Smooth muscle cell (in vitro differentiated cells): ENCODE measurements at regions not wholly inside any gene's neighbourhood (a gene's known extent, or its start where the extent isn't known, plus 50 kb on each side); places are given as distances from the start of the nearest gene placed in this dataset.

Experiments used
- DNase-seq: peaks from one replicate; lab custom pipeline; 2025; ENCODE audit not compliant: unreplicated experiment; lab: John Stamatoyannopoulos, UW
- H2AFZ ChIP-seq: fragments of 200-600 bp; sonication (generic); 2 replicates; pipeline ENCODE4 v1.6.0; 2016; ENCODE audit warnings: antibody characterized with exemption, low read depth, mild to moderate bottlenecking
- H3F3A ChIP-seq: fragments of 200-600 bp; sonication (generic); 2 replicates; pipeline ENCODE4 v1.6.0; 2017; ENCODE audit warnings: antibody characterized with exemption, low read depth
- H3K27ac ChIP-seq: fragments of 200-600 bp; sonication (generic); 2 replicates; pipeline ENCODE4 v1.5.1; 2016; ENCODE audit warnings: low read depth, mild to moderate bottlenecking
- H3K27me3 ChIP-seq: fragments of 200-600 bp; sonication (generic); 2 replicates; pipeline ENCODE4 v1.6.1; 2016; ENCODE audit warnings: low read depth, mild to moderate bottlenecking
- H3K36me3 ChIP-seq: fragments of 200-600 bp; sonication (generic); 2 replicates; pipeline ENCODE4 v1.5.1; 2016; ENCODE audit warnings: low read depth
- H3K4me1 ChIP-seq: fragments of 200-600 bp; sonication (generic); 2 replicates; pipeline ENCODE4 v1.5.1; 2016; ENCODE audit warnings: low read depth
- H3K4me2 ChIP-seq: fragments of 200-600 bp; sonication (generic); 2 replicates; pipeline ENCODE4 v1.6.0; 2016; ENCODE audit warnings: mild to moderate bottlenecking
- H3K4me3 ChIP-seq: fragments of 200-600 bp; sonication (generic); 2 replicates; pipeline ENCODE4 v1.5.1; 2016; ENCODE audit warnings: mild to moderate bottlenecking
- H3K79me2 ChIP-seq: fragments of 200-600 bp; sonication (generic); 2 replicates; pipeline ENCODE4 v1.6.0; 2016; ENCODE audit warnings: low read depth, mild to moderate bottlenecking
- H3K9ac ChIP-seq: fragments of 200-600 bp; sonication (generic); 2 replicates; pipeline ENCODE4 v1.6.0; 2016; ENCODE audit warnings: low read depth
- H3K9me3 ChIP-seq: fragments of 200-600 bp; sonication (generic); replicated peaks from 2 replicates; pipeline ENCODE4 v1.5.1; 2016; ENCODE audit warnings: low read depth
- H4K20me1 ChIP-seq: fragments of 200-600 bp; sonication (generic); 2 replicates; pipeline ENCODE4 v1.6.0; 2016; ENCODE audit warnings: low read depth
- WGBS: methylation state at CpG from one replicate; pipeline ENCODE4 v1.1.7; 2016; ENCODE audit warnings: low lambda C conversion rate; 5-methylcytosine and 5-hydroxymethylcytosine counted together
- TF ChIP-seq, protein P1 (sequence below): fragments of 200-600 bp; sonication (generic); IDR thresholded peaks from 2 replicates; pipeline ENCODE4 v1.5.1; 2017; ENCODE audit warnings: borderline replicate concordance, mild to moderate bottlenecking, antibody characterized with exemption; ENCODE audit not compliant: insufficient read depth, poor library complexity, severe bottlenecking

GRCh38 chrX:128848374-128848773, 674.9 kb downstream of the SMARCA1 start:
- Histone ChIP-seq H3K36me3 (no peaks in the 10 kb centered on the region), H3K79me2 (no peaks in the 10 kb centered on the region), H3K4me3 (no peak overlapping the region), H3K27me3 (no peaks in the 10 kb centered on the region), H3K27ac (no peak overlapping the region), H3K9ac (no peak overlapping the region), H3K4me2 (no peak overlapping the region), H3K9me3 (peaks cover 3% of the 10 kb centered on the region), H2AFZ (no peak overlapping the region), H3F3A (no peaks in the 10 kb centered on the region), H4K20me1 (no peaks in the 10 kb centered on the region), H3K4me1 (no peaks in the 10 kb centered on the region)
- TF ChIP-seq, protein P1, sequence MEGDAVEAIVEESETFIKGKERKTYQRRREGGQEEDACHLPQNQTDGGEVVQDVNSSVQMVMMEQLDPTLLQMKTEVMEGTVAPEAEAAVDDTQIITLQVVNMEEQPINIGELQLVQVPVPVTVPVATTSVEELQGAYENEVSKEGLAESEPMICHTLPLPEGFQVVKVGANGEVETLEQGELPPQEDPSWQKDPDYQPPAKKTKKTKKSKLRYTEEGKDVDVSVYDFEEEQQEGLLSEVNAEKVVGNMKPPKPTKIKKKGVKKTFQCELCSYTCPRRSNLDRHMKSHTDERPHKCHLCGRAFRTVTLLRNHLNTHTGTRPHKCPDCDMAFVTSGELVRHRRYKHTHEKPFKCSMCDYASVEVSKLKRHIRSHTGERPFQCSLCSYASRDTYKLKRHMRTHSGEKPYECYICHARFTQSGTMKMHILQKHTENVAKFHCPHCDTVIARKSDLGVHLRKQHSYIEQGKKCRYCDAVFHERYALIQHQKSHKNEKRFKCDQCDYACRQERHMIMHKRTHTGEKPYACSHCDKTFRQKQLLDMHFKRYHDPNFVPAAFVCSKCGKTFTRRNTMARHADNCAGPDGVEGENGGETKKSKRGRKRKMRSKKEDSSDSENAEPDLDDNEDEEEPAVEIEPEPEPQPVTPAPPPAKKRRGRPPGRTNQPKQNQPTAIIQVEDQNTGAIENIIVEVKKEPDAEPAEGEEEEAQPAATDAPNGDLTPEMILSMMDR: no peak
- no peak for DNase-seq
- 50% methylated on average over 3 of the region's 3 CpGs for WGBS

DNA sequence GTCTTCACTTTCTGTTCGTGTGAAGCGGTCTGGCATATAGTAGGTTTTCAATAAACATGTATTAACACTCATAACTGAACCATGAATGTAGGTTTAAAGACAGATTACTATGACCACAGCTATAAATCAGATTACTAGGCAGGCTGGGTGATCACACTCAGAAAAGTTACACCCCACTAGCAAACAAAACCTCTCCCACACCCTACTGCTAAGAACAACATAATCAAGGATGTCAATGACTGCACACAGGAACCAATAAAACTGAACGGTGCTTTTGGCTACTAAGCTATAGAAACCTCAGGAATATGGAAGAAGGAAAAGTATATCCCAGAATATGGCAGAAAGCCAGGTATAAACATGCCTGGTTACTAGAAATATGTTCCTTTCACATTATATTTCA, 676.9 kb downstream of the SMARCA1 start:
- no peaks in the 10 kb centered on the region for H4K20me1 ChIP-seq
- no peak overlapping the region for H3K27ac ChIP-seq
- H3K4me2 ChIP-seq: no peak overlapping the region
- H3K4me3 ChIP-seq: no peak overlapping the region
- no peak overlapping the region for H3K9ac ChIP-seq
- H3K79me2 ChIP-seq: no peaks in the 10 kb centered on the region
- H3F3A ChIP-seq: no peaks in the 10 kb centered on the region
- H3K36me3 ChIP-seq: no peaks in the 10 kb centered on the region
- H3K9me3 ChIP-seq: peaks cover 4% of the 10 kb centered on the region
- 66% methylated on average over 3 of the region's 3 CpGs for WGBS
- no peaks in the 10 kb centered on the region for H3K4me1 ChIP-seq
- TF ChIP-seq, protein P1: no peak
- H3K27me3 ChIP-seq: no peaks in the 10 kb centered on the region
- DNase-seq: no peak
- no peak overlapping the region for H2AFZ ChIP-seq

DNA sequence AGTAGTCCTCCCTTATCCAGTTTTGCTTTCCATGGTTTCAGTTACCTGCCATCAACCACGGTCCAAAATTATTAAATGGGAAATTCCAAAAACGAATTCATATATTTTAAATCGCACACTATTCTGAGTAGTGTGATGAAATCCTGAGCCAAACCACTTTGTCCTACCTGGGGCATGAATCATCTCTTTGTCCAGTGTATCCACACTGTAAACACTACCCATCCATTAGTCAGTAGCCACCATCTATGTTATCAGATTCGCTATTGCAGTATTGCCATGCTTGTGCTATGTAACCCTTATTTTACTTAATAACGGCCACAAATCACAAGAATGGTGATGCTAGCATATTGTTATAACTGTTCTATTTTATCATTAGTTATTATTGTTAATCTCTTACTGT, 704.6 kb downstream of the SMARCA1 start:
- Histone ChIP-seq H4K20me1 (no peaks in the 10 kb centered on the region), H3K4me3 (no peak overlapping the region), H3K27ac (no peak overlapping the region), H3K79me2 (no peaks in the 10 kb centered on the region), H3K36me3 (no peaks in the 10 kb centered on the region), H3K9me3 (no peaks in the 10 kb centered on the region), H3K9ac (no peak overlapping the region), H3K4me1 (no peaks in the 10 kb centered on the region), H2AFZ (no peak overlapping the region), H3K4me2 (no peak overlapping the region), H3F3A (no peaks in the 10 kb centered on the region), H3K27me3 (no peaks in the 10 kb centered on the region)
- TF ChIP-seq, protein P1: no peak
- 87% methylated on average over 5 of the region's 5 CpGs for WGBS
- no peak for DNase-seq

DNA sequence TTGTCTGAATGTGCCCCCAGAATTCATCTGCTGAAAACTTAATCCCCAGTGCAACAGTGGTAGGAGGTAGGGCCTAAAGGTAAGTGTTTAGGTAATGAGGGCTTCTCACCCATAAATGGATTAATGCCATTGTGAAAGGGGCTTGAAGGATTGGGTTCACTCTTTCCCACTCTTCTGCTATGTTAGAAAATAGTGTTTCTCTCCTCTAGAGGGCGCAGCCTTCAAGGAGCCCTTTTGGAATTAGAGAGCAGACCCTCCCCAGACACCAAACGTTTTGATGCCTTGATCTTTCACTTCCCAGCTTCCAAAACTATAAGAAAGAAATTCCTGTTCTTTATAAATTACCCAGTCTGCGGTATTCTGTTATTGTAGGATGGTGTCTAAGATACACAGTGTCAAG, 706.4 kb downstream of the SMARCA1 start:
- H4K20me1 ChIP-seq: no peaks in the 10 kb centered on the region
- no peak overlapping the region for H3K4me2 ChIP-seq
- 12% methylated on average over 3 of the region's 3 CpGs for WGBS
- H3K36me3 ChIP-seq: no peaks in the 10 kb centered on the region
- TF ChIP-seq, protein P1: peak; percentile 26
- H3F3A ChIP-seq: no peaks in the 10 kb centered on the region
- H3K4me3 ChIP-seq: no peak overlapping the region
- no peak for DNase-seq
- no peaks in the 10 kb centered on the region for H3K27me3 ChIP-seq
- H2AFZ ChIP-seq: no peak overlapping the region
- no peaks in the 10 kb centered on the region for H3K9me3 ChIP-seq
- no peaks in the 10 kb centered on the region for H3K4me1 ChIP-seq
- H3K9ac ChIP-seq: no peak overlapping the region
- H3K27ac ChIP-seq: no peak overlapping the region
- H3K79me2 ChIP-seq: no peaks in the 10 kb centered on the region
